T-helper 1 cell treated with Interleukin-12 subunit alpha and Interleukin-12 subunit beta and Interleukin-4 antibody, amounts not matched to agents 30 μg/mL and 1 μg/mL, for 36 hours (primary cell): ENCODE measurements at regions not wholly inside any gene's neighbourhood (a gene's known extent, or its start where the extent isn't known, plus 50 kb on each side); places are given as distances from the start of the nearest gene placed in this dataset.
"Not testable (repeated sequence)": the region's sequence is repeated elsewhere in the genome, so short reads cannot be mapped to it uniquely, and the experiment has no call there.

Experiments used
- H3K27ac Mint-ChIP-seq: one replicate; pipeline ENCODE4 v1.8.0; 2021; ENCODE audit warnings: mild to moderate bottlenecking, mixed read lengths
- H3K27me3 Mint-ChIP-seq: one replicate; pipeline ENCODE4 v1.8.0; 2021; ENCODE audit warnings: low read depth, mixed read lengths
- H3K36me3 Mint-ChIP-seq: one replicate; pipeline ENCODE4 v1.8.0; 2021; ENCODE audit warnings: low read depth, mixed read lengths
- H3K4me1 Mint-ChIP-seq: one replicate; pipeline ENCODE4 v1.8.0; 2021; ENCODE audit warnings: low read depth, mixed read lengths
- H3K4me3 Mint-ChIP-seq: one replicate; pipeline ENCODE4 v1.8.0; 2021; ENCODE audit warnings: mild to moderate bottlenecking, moderate library complexity, mixed read lengths
- H3K9me3 Mint-ChIP-seq: one replicate; pipeline ENCODE4 v1.8.0; 2021; ENCODE audit warnings: mixed read lengths

DNA sequence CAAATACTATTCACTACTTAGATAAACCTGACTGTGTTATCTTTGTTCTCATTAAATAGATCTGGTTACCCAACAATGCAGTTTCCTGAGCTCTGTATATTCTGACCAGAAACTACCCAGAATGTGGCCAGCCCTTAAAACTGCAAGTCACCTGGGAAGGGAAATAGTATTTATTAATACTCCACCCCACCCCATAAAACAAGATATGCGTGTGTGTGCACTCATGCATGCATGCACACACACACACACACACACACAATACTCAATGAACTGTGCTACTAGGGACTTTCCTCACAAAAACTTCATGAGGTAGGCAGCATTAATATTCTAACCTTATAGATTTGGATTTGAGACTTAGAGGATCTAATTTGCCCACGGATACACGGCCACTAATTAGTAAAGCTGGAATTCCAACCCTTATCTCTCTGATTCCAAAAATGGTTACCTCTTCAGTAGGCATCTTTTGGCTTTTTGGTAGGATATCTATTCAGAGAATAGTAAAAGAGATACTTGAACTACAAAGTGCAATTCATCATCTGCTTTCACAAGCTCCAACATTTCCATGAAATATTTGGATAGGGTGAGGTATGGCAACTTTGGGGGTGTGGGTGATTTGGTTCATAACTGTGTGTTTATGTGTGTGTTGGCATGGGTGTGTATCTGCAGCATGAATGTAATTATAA lies 197.0 kb upstream of the CFAP20DC start:
- Mint-ChIP-seq H3K9me3 (peaks cover 26% of the 10 kb centered on the region), H3K4me1 (peaks cover 7% of the 10 kb centered on the region), H3K4me3 (no peak overlapping the region), H3K36me3 (peaks cover 8% of the 10 kb centered on the region), H3K27ac (no peak overlapping the region), H3K27me3 (no peaks in the 10 kb centered on the region)

GRCh38 chr3:59245859-59246501 lies 196.2 kb upstream of the CFAP20DC start:
- Mint-ChIP-seq H3K27ac (no peak overlapping the region), H3K9me3 (peaks cover 26% of the 10 kb centered on the region), H3K4me3 (no peak overlapping the region), H3K27me3 (no peaks in the 10 kb centered on the region), H3K4me1 (peaks cover 7% of the 10 kb centered on the region), H3K36me3 (peaks cover 8% of the 10 kb centered on the region)

DNA sequence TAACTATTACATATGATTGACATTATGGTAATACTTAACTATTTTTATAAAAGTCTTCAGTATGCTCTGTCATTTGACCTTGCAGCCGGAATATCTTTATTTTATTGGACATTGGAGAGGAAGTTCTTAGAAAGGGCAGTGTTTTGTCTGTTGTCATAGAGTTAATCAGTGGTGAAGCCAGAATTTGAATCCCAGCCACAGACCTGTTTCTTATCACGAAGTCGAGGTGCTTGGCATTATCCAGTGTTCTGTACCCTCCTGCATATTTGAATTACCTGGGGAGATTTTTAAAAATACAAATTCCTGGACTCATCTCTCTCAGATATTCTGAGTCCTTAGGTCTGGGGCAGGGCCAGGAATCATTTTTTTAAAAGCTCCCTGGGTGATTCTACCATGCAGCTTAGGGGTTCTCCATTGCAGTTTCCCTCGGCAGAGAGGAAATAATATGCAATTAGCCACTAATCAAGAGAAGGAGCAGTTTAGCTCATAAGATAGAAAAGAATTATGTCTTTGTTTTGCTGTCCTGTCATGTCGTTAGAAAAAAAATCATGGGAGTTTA lies 195.6 kb upstream of the CFAP20DC start:
- Mint-ChIP-seq H3K4me3 (no peak overlapping the region), H3K4me1 (peaks cover 9% of the 10 kb centered on the region), H3K9me3 (peaks cover 26% of the 10 kb centered on the region), H3K27ac (no peak overlapping the region), H3K36me3 (peaks cover 11% of the 10 kb centered on the region), H3K27me3 (no peaks in the 10 kb centered on the region)

DNA sequence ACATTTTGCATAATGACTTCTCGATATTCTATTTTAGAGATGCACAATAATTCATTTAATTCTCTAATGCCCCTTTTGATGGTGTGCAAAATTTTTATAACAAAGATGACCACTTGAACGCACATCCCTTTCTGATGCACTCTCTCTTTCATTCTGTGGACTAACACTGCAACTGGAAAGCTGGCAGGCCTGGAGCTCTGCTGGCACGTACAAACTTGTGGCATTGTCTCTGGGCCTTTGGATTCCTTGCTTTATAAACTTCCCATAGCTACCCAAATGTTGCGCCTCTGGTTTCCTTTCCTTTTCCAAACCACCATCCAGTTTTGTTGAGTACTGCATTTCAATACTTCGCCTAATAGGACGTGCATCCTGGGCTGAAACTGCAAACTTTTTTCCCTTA lies 194.5 kb upstream of the CFAP20DC start:
- no peak overlapping the region for H3K4me3 Mint-ChIP-seq
- H3K27ac Mint-ChIP-seq: no peak overlapping the region
- H3K4me1 Mint-ChIP-seq: peaks cover 11% of the 10 kb centered on the region
- no peaks in the 10 kb centered on the region for H3K27me3 Mint-ChIP-seq
- H3K36me3 Mint-ChIP-seq: peaks cover 11% of the 10 kb centered on the region
- peaks cover 24% of the 10 kb centered on the region for H3K9me3 Mint-ChIP-seq

GRCh38 chr3:59243476-59243875 lies 193.7 kb upstream of the CFAP20DC start:
- Mint-ChIP-seq H3K27ac (no peak overlapping the region), H3K27me3 (peaks cover 4% of the 10 kb centered on the region), H3K9me3 (peaks cover 16% of the 10 kb centered on the region)

GRCh38 chr3:59240666-59241255 lies 190.9 kb upstream of the CFAP20DC start:
- Mint-ChIP-seq H3K36me3 (peaks cover 13% of the 10 kb centered on the region), H3K4me3 (no peak overlapping the region), H3K27me3 (peaks cover 7% of the 10 kb centered on the region), H3K9me3 (peaks cover 11% of the 10 kb centered on the region), H3K4me1 (peaks cover 14% of the 10 kb centered on the region), H3K27ac (peak overlapping the region; percentile 21)

More at GRCh38 chr3:59243476-59243875, 193.7 kb upstream of the CFAP20DC start:
- H3K36me3 Mint-ChIP-seq: peaks cover 13% of the 10 kb centered on the region
- H3K4me1 Mint-ChIP-seq: peaks cover 11% of the 10 kb centered on the region
- H3K4me3 Mint-ChIP-seq: no peak overlapping the region

DNA sequence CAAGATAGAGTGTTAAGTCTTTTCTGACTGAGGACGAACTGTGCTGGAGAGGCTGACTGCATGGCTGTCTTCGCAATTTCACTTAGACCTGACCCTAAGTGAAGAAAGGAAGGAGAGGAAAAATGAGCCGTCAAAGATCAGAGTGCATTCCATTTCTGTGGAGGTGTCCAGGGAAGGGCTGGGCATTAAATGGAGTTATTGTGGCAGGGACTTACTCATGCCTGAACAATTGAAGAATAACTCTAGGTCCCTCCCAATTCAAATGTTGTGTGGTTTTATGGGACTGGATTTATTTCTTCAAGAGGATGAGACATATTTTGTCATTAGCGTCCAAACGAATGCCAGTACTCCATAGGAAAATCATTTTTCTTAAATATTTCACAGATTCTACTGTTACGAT lies 187.3 kb upstream of the CFAP20DC start:
- Mint-ChIP-seq H3K9me3 (peaks cover 4% of the 10 kb centered on the region), H3K4me1 (peaks cover 25% of the 10 kb centered on the region), H3K27me3 (peaks cover 7% of the 10 kb centered on the region), H3K4me3 (no peak overlapping the region), H3K36me3 (peaks cover 4% of the 10 kb centered on the region), H3K27ac (no peak overlapping the region)

GRCh38 chr3:59235634-59236012 lies 185.8 kb upstream of the CFAP20DC start:
- H3K36me3 Mint-ChIP-seq: peaks cover 11% of the 10 kb centered on the region
- peaks cover 23% of the 10 kb centered on the region for H3K4me1 Mint-ChIP-seq
- H3K9me3 Mint-ChIP-seq: peaks cover 18% of the 10 kb centered on the region
- H3K4me3 Mint-ChIP-seq: no peak overlapping the region
- H3K27me3 Mint-ChIP-seq: peaks cover 7% of the 10 kb centered on the region
- H3K27ac Mint-ChIP-seq: peak overlapping the region; percentile 45

- Mint-ChIP-seq H3K4me1 (peaks cover 22% of the 10 kb centered on the region), H3K36me3 (peaks cover 13% of the 10 kb centered on the region), H3K27me3 (peaks cover 7% of the 10 kb centered on the region), H3K9me3 (peaks cover 21% of the 10 kb centered on the region), H3K27ac (peak overlapping the region; percentile 52), H3K4me3 (peak overlapping the region; percentile 5)
These were observed 185.2 kb upstream of the CFAP20DC start for GRCh38 chr3:59234884-59235633.

GRCh38 chr3:59230379-59230778 lies 180.6 kb upstream of the CFAP20DC start:
- peaks cover 32% of the 10 kb centered on the region for H3K9me3 Mint-ChIP-seq
- H3K27ac Mint-ChIP-seq, H3K27me3 Mint-ChIP-seq, H3K4me1 Mint-ChIP-seq, H3K4me3 Mint-ChIP-seq: not testable (repeated sequence)
- peaks cover 16% of the 10 kb centered on the region for H3K36me3 Mint-ChIP-seq

GRCh38 chr3:59213860-59214259 lies 164.0 kb upstream of the CFAP20DC start:
- no peak overlapping the region for H3K27ac Mint-ChIP-seq
- peaks cover 3% of the 10 kb centered on the region for H3K4me1 Mint-ChIP-seq
- no peaks in the 10 kb centered on the region for H3K36me3 Mint-ChIP-seq
- peaks cover 8% of the 10 kb centered on the region for H3K27me3 Mint-ChIP-seq
- no peaks in the 10 kb centered on the region for H3K9me3 Mint-ChIP-seq
- no peak overlapping the region for H3K4me3 Mint-ChIP-seq

DNA sequence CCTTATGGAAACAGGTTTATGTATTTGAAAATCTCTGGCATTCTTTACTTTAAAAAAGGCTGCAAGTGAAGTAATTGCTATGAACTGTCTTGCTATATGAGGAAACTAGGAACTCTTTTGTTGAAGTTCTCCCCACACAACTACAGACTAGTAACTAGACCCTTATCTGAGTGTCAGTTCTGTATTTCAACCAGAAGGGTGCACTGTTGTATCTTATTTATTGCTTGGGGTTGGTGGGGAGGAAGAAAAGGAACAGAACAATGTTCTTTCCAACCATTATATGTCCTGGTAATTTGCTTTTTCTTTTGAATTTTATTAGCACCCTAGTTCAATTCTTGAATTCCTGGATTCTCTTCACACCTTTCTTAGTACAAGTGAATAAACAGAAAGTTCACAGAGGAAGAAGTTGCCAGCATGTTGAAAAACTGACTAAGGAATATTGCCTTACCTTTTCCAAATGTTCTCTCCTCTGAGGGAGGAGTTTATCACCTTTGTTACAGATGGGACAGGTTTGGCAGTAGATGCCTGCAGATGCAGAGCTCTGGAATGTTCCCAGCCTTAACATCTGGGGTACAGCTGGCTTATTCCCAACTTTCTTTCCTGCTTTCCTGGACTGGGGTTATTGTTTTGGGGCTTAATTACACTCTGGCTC lies 162.4 kb upstream of the CFAP20DC start:
- no peak overlapping the region for H3K27ac Mint-ChIP-seq
- peaks cover 12% of the 10 kb centered on the region for H3K27me3 Mint-ChIP-seq
- H3K9me3 Mint-ChIP-seq: no peaks in the 10 kb centered on the region
- no peak overlapping the region for H3K4me3 Mint-ChIP-seq
- no peaks in the 10 kb centered on the region for H3K4me1 Mint-ChIP-seq
- no peaks in the 10 kb centered on the region for H3K36me3 Mint-ChIP-seq

- H3K27ac Mint-ChIP-seq: no peak overlapping the region
- H3K27me3 Mint-ChIP-seq: peaks cover 16% of the 10 kb centered on the region
- no peaks in the 10 kb centered on the region for H3K9me3 Mint-ChIP-seq
- H3K4me1 Mint-ChIP-seq: no peaks in the 10 kb centered on the region
- no peaks in the 10 kb centered on the region for H3K36me3 Mint-ChIP-seq
- H3K4me3 Mint-ChIP-seq: no peak overlapping the region
These were observed 160.4 kb upstream of the CFAP20DC start for GRCh38 chr3:59210260-59210659.

DNA sequence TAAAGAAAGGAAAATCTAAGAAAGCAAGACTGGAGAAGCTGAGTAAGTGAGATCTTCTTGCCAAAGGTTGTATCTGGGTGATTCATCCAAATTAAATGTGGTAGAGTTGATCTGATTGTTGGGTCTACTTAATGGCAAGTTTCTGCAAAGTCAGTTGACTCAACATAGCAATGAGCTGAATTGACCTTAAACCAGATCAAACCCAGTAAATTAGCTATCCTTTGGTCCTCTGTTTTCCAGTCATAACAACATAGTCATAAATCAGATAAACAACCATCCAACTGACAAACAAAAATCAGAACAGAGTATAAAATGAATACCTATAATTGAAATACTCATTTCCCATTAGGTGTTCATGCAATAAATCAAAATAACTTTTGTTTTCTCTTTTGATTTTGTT lies 142.6 kb upstream of the CFAP20DC start:
- H3K9me3 Mint-ChIP-seq: no peaks in the 10 kb centered on the region
- H3K4me1 Mint-ChIP-seq: no peaks in the 10 kb centered on the region
- H3K4me3 Mint-ChIP-seq: no peak overlapping the region
- H3K27ac Mint-ChIP-seq: no peak overlapping the region
- peaks cover 4% of the 10 kb centered on the region for H3K27me3 Mint-ChIP-seq
- H3K36me3 Mint-ChIP-seq: no peaks in the 10 kb centered on the region
